Mesenchymal stem cell (in vitro differentiated cells and primary cell): ENCODE measurements at regions not wholly inside any gene's neighbourhood (a gene's known extent, or its start where the extent isn't known, plus 50 kb on each side); places are given as distances from the start of the nearest gene placed in this dataset. TPM values are rescaled to one million over a fixed set of nuclear protein-coding genes. Genes with fewer than 3 reads are reported as not detected.

Experiments used
- DNase-seq: peaks from one replicate; pipeline ENCODE4 v3.0.0-alpha.2; 2013
- H2AFZ ChIP-seq: one replicate; pipeline ENCODE4 v1.6.1; 2013; ENCODE audit warnings: low read depth, mild to moderate bottlenecking, control low read depth, inconsistent platforms, low read length, moderate library complexity
- H2AK5ac ChIP-seq: 2 replicates; pipeline ENCODE4 v1.6.1; 2013; ENCODE audit warnings: low read length, moderate library complexity, mild to moderate bottlenecking, inconsistent platforms; ENCODE audit not compliant: severe bottlenecking
- H2BK120ac ChIP-seq: one replicate; pipeline ENCODE4 v1.6.1; 2013; ENCODE audit warnings: low read depth, mild to moderate bottlenecking, inconsistent platforms, low read length, moderate library complexity
- H2BK12ac ChIP-seq, 2 experiments: one replicate each; pipeline ENCODE4 v1.6.1; 2013; ENCODE audit warnings: inconsistent platforms in 2 of 2, low read length in 2 of 2, mild to moderate bottlenecking in 2 of 2, moderate library complexity in 2 of 2, control low read depth in 1 of 2
- H2BK15ac ChIP-seq: one replicate; pipeline ENCODE4 v1.6.1; 2013; ENCODE audit warnings: mild to moderate bottlenecking, low read depth, inconsistent platforms; ENCODE audit not compliant: poor library complexity, severe bottlenecking
- H2BK5ac ChIP-seq: 2 replicates; pipeline ENCODE4 v1.6.1; 2013; ENCODE audit warnings: low read depth, mild to moderate bottlenecking, low read length, control low read depth, inconsistent platforms; ENCODE audit not compliant: poor library complexity, severe bottlenecking
- H3K14ac ChIP-seq, 2 experiments: one replicate each; pipeline ENCODE4 v1.6.1; 2013; ENCODE audit warnings: inconsistent platforms in 2 of 2, low read length in 2 of 2, control low read depth in 1 of 2, mild to moderate bottlenecking in 1 of 2, moderate library complexity in 1 of 2
- H3K18ac ChIP-seq, 2 experiments: one replicate each; pipeline ENCODE4 v1.6.1; 2013; ENCODE audit warnings: inconsistent platforms in 2 of 2, low read length in 2 of 2, control low read depth in 1 of 2, low read depth in 1 of 2, mild to moderate bottlenecking in 1 of 2
- H3K23ac ChIP-seq, 2 experiments: one replicate each; pipeline ENCODE4 v1.6.1; 2013; ENCODE audit warnings: inconsistent platforms in 2 of 2, low read length in 2 of 2, mild to moderate bottlenecking in 2 of 2, moderate library complexity in 2 of 2, control low read depth in 1 of 2
- H3K27ac ChIP-seq: 2 replicates; pipeline ENCODE4 v1.5.1; 2013; ENCODE audit warnings: mild to moderate bottlenecking, moderate library complexity, low read length, control low read depth, inconsistent platforms; ENCODE audit not compliant: poor library complexity, severe bottlenecking
- H3K27me3 ChIP-seq, 2 experiments: 2 replicates each; pipeline versions ENCODE4 v1.6.1 to v1.7.0; 2013; ENCODE audit warnings: low read length in 2 of 2, mild to moderate bottlenecking in 2 of 2, moderate library complexity in 2 of 2, control low read depth in 1 of 2, inconsistent platforms in 1 of 2; ENCODE audit not compliant: control insufficient read depth in 1 of 2, insufficient read depth in 1 of 2
- H3K36me3 ChIP-seq, 2 experiments: 2 replicates each; pipeline versions ENCODE4 v1.6.1 to v1.7.0; 2013; ENCODE audit warnings: low read length in 2 of 2, control low read depth in 1 of 2, inconsistent platforms in 1 of 2, low read depth in 1 of 2, mild to moderate bottlenecking in 1 of 2; ENCODE audit not compliant: insufficient read depth in 2 of 2, control insufficient read depth in 1 of 2
- H3K4ac ChIP-seq, 2 experiments: one replicate each; pipeline ENCODE4 v1.6.1; 2013; ENCODE audit warnings: inconsistent platforms in 2 of 2, low read length in 2 of 2, mild to moderate bottlenecking in 2 of 2, moderate library complexity in 2 of 2, control low read depth in 1 of 2, low read depth in 1 of 2
- H3K4me1 ChIP-seq: 2 replicates; pipeline ENCODE4 v1.6.1; 2013; ENCODE audit warnings: low read depth, low read length, control low read depth; ENCODE audit not compliant: control insufficient read depth, insufficient read depth
- H3K4me2 ChIP-seq: 2 replicates; pipeline ENCODE4 v1.6.1; 2013; ENCODE audit warnings: low read length, mild to moderate bottlenecking, inconsistent platforms; ENCODE audit not compliant: poor library complexity, severe bottlenecking
- H3K4me3 ChIP-seq, 2 experiments: 2 replicates each; pipeline versions ENCODE4 v1.5.1 to v1.7.0; 2013; ENCODE audit warnings: low read length in 2 of 2, mild to moderate bottlenecking in 2 of 2, control low read depth in 1 of 2, low read depth in 1 of 2; ENCODE audit not compliant: insufficient read depth in 1 of 2
- H3K79me1 ChIP-seq: replicated peaks from 2 replicates; pipeline ENCODE4 v1.6.1; 2013; ENCODE audit warnings: mild to moderate bottlenecking, control low read depth, low read length, inconsistent platforms; ENCODE audit not compliant: poor library complexity, severe bottlenecking
- H3K9ac ChIP-seq: 2 replicates; pipeline ENCODE4 v1.7.0; 2013; ENCODE audit warnings: mild to moderate bottlenecking, low read length, moderate library complexity
- H3K9me3 ChIP-seq: 2 replicates; pipeline ENCODE4 v1.7.0; 2013; ENCODE audit warnings: mild to moderate bottlenecking, low read length; ENCODE audit not compliant: control insufficient read depth
- H4K8ac ChIP-seq: one replicate; pipeline ENCODE4 v1.6.1; 2013; ENCODE audit warnings: inconsistent platforms, mild to moderate bottlenecking, low read length, moderate library complexity
- H4K91ac ChIP-seq: one replicate; pipeline ENCODE4 v1.6.1; 2013; ENCODE audit warnings: mild to moderate bottlenecking, low read length, inconsistent platforms
- WGBS: methylation state at CpG from one replicate; pipeline ENCODE4 v1.1.7; 2013; ENCODE audit warnings: mixed read lengths; 5-methylcytosine and 5-hydroxymethylcytosine counted together
- small RNA-seq: library from polyadenylated mRNA; stranded (forward); fragments of <200 nt; extraction: miRNeasy Mini kit (QIAGEN cat#:217004); gene quantifications from one replicate; pipeline ENCODE3, GENCODE V24; 2013; ENCODE audit warnings: low read depth

DNA sequence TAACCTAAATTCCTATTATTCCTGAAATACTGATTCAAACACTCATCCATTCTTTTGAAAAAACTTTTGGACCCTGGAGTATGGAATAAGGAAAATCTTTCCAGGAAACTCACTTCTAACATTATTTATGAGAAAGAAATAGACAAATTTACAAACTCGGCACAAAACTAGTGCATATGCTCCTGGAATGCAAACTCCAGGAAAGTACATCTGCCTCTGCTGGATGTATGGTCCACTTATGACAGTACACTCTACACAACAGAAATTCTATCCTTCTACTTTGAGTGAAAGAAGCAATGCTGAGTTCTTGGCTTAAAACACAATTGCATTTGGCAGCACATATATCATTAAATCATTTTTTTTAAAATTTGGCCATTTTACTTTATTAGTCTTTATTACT, 700.5 kb upstream of the STXBP6 start:
- WGBS = 78% methylated on average over 1 of the region's 1 CpG
- Histone ChIP-seq H3K27ac (no peak overlapping the region), H2AK5ac (no peak overlapping the region), H2BK5ac (no peak overlapping the region), H3K27me3 (no peaks in the 10 kb centered on the region), H2BK15ac (no peak overlapping the region), H3K18ac (no peak overlapping the region), H3K9me3 (peaks cover 3% of the 10 kb centered on the region), H2BK120ac (no peak overlapping the region), H3K23ac (no peak overlapping the region), H3K4me2 (no peak overlapping the region), H3K4me1 (no peaks in the 10 kb centered on the region), H3K4ac (no peak overlapping the region), H3K9ac (no peak overlapping the region), H3K4me3 (no peak overlapping the region), H4K91ac (no peak overlapping the region), H4K8ac (no peak overlapping the region), H2BK12ac (no peak overlapping the region), H2AFZ (no peak overlapping the region), H3K79me1 (no peaks in the 10 kb centered on the region), H3K36me3 (no peaks in the 10 kb centered on the region), H3K14ac (no peak overlapping the region)
- DNase-seq = no peak

Small RNA genes lying in the stretch of these regions (small RNA-seq; reads per million reads assigned to genes)
- gene RF00440 = not detected
